ENCODE measurements at regions not wholly inside any gene's neighbourhood (a gene's known extent, or its start where the extent isn't known, plus 50 kb on each side); places are given as distances from the start of the nearest gene placed in this dataset.

DNA sequence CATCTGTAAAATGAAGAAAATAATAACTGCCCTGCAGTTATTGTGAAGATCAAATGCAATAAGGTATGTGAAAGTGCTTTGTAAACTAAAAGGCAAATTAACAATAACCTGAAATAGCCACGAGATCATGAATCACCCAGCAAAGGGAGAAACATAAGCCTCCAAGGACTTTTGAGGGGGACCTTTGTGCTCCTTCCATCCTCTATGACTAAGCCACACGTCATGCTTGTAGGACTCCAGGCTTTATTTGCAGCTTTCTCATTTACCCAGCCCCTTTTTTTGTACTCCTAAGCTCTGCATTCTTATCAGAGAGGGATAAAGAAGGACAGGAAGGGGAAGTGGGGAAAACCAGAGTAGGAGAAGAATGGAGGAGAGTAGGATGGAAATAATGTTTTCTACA, 115.1 kb downstream of the PROX1 start (continued):
- TF ChIP-seq, protein P1, sequence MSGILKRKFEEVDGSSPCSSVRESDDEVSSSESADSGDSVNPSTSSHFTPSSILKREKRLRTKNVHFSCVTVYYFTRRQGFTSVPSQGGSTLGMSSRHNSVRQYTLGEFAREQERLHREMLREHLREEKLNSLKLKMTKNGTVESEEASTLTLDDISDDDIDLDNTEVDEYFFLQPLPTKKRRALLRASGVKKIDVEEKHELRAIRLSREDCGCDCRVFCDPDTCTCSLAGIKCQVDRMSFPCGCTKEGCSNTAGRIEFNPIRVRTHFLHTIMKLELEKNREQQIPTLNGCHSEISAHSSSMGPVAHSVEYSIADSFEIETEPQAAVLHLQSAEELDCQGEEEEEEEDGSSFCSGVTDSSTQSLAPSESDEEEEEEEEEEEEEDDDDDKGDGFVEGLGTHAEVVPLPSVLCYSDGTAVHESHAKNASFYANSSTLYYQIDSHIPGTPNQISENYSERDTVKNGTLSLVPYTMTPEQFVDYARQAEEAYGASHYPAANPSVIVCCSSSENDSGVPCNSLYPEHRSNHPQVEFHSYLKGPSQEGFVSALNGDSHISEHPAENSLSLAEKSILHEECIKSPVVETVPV (CRISPR knock-in tag; IDR thresholded peaks at IDR 0.05), result no peak
- TF ChIP-seq, protein P2, sequence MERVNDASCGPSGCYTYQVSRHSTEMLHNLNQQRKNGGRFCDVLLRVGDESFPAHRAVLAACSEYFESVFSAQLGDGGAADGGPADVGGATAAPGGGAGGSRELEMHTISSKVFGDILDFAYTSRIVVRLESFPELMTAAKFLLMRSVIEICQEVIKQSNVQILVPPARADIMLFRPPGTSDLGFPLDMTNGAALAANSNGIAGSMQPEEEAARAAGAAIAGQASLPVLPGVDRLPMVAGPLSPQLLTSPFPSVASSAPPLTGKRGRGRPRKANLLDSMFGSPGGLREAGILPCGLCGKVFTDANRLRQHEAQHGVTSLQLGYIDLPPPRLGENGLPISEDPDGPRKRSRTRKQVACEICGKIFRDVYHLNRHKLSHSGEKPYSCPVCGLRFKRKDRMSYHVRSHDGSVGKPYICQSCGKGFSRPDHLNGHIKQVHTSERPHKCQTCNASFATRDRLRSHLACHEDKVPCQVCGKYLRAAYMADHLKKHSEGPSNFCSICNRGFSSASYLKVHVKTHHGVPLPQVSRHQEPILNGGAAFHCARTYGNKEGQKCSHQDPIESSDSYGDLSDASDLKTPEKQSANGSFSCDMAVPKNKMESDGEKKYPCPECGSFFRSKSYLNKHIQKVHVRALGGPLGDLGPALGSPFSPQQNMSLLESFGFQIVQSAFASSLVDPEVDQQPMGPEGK (CRISPR knock-in tag; IDR thresholded peaks at IDR 0.05; ENCODE audit: borderline replicate concordance), result no peak

DNA sequence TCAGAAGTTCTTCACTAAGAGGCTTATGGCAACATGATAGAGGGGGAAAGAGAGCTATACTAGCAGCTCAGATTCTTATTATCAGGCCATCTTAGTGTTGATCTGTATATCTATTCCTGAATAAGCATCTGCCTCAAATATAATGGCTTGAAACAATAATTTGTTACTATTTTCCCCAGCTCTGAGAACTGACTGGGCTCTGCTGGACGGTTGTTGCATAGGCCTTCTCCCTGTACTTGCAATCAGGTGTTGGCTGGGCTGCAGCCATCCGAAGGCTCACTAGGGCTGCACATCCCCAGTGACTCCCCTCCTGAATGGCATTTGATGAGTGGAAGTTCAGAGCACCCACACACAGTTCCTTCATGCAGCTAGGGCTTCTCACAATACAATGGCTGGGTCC, 116.0 kb downstream of the PROX1 start:
- TF ChIP-seq ZFP3 (CRISPR knock-in tag; IDR thresholded peaks at IDR 0.05) (no peak), ZFP30 (CRISPR knock-in tag; IDR thresholded peaks at IDR 0.05) (no peak), ZNF8 (CRISPR knock-in tag; IDR thresholded peaks at IDR 0.05) (no peak), ZNF565 (CRISPR knock-in tag; conservative IDR thresholded peaks at IDR 0.05; ENCODE audit: low read depth) (no peak), TCF4 (CRISPR knock-in tag; IDR thresholded peaks at IDR 0.05; ENCODE audit: borderline replicate concordance) (no peak)
- ATAC-seq, result no peak

DNA sequence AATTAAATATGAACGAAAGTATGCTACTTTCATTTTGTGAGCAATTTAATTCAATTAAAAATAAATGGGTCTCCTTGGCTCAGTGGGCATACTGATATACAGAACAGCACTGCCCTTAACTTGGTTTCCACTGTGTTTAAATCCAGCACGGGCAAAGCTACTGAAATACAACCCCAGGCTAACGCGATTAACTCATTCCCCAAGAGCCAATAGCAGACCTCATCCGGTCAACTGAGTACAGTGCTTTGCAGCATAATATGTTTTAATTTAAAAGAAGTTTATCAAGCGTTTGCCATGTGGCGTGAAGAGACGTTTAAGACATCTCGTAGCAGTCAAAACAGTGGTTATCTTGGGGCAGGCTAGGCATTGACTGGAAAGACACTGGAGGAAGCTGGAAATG, 118.6 kb downstream of the PROX1 start:
- no peak for ATAC-seq
- TF ChIP-seq ZNF8 (CRISPR knock-in tag; IDR thresholded peaks at IDR 0.05) (no peak), ZNF70 (CRISPR knock-in tag; IDR thresholded peaks at IDR 0.05) (no peak), GLIS3 (CRISPR knock-in tag; IDR thresholded peaks at IDR 0.05) (no peak)

DNA sequence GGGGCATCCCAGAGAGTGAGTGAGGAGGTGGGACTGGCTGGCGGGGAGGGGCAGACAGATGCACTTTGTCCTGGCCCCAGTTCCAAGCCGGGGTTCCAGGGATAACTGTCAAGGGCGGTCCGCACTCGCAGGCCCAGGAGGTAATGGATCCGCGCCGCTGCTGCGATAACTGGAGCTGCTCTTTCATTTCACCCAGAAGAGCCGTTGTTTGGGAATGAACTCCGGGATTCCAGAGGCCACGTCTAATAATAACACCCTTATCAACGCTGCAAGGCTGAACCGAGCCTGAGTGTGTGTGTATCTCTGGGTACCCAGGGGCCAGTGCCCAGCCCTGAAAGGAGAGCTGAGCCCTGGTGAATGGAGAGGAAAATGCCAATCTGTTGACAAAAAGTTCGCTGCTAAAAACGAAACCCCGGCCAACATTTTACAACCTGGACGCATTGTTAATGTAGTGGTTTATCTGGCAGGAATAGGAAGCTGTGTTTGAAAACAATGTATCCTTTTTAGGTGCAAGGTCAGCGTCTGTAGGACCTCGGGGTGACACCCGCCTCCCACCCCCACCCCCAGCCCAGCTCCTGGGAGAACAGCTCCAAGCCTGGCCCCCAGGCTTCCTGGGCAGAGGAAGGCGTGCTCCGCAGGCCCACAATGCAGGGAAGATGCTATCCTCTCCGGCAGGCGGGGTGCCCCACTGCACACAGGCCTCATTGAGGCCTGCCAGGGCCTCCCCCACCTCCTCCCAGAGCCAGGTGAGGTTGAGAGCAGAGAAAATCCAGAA, 119.7 kb downstream of the PROX1 start:
- no peak for ATAC-seq
- TF ChIP-seq ZNF8 (CRISPR knock-in tag; IDR thresholded peaks at IDR 0.05) (no peak), SNAI2 (CRISPR knock-in tag; IDR thresholded peaks at IDR 0.05) (no peak), RARB (CRISPR knock-in tag; IDR thresholded peaks at IDR 0.05) (no peak), ESRRG (CRISPR knock-in tag; IDR thresholded peaks at IDR 0.05) (no peak), BACH2 (CRISPR knock-in tag; IDR thresholded peaks at IDR 0.05; ENCODE audit: borderline replicate concordance) (no peak), GLIS3 (CRISPR knock-in tag; IDR thresholded peaks at IDR 0.05) (no peak), ZNF565 (CRISPR knock-in tag; conservative IDR thresholded peaks at IDR 0.05; ENCODE audit: low read depth) (no peak), OSR1 (CRISPR knock-in tag; IDR thresholded peaks at IDR 0.05) (no peak), TCF4 (CRISPR knock-in tag; IDR thresholded peaks at IDR 0.05; ENCODE audit: borderline replicate concordance) (no peak), ZC3H10 (CRISPR knock-in tag; IDR thresholded peaks at IDR 0.05) (no peak), PPARA (CRISPR knock-in tag; IDR thresholded peaks at IDR 0.05; ENCODE audit: borderline replicate concordance) (no peak), CSDC2 (CRISPR knock-in tag; IDR thresholded peaks at IDR 0.05) (no peak), ZFP30 (CRISPR knock-in tag; IDR thresholded peaks at IDR 0.05) (no peak), ZNF70 (CRISPR knock-in tag; IDR thresholded peaks at IDR 0.05) (no peak), ARNTL (CRISPR knock-in tag; IDR thresholded peaks at IDR 0.05; ENCODE audit: borderline replicate concordance, low read depth) (no peak)
- TF ChIP-seq, protein P1 (CRISPR knock-in tag; IDR thresholded peaks at IDR 0.05), result no peak
- TF ChIP-seq, protein P3, sequence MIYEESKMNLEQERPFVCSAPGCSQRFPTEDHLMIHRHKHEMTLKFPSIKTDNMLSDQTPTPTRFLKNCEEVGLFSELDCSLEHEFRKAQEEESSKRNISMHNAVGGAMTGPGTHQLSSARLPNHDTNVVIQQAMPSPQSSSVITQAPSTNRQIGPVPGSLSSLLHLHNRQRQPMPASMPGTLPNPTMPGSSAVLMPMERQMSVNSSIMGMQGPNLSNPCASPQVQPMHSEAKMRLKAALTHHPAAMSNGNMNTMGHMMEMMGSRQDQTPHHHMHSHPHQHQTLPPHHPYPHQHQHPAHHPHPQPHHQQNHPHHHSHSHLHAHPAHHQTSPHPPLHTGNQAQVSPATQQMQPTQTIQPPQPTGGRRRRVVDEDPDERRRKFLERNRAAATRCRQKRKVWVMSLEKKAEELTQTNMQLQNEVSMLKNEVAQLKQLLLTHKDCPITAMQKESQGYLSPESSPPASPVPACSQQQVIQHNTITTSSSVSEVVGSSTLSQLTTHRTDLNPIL (CRISPR knock-in tag; IDR thresholded peaks at IDR 0.05; ENCODE audit: low read depth), result no peak
- TF ChIP-seq, protein P2 (CRISPR knock-in tag; IDR thresholded peaks at IDR 0.05; ENCODE audit: borderline replicate concordance), result no peak

Measured in SK-N-SH treated with all-trans-retinoic acid at 6 μM for 48 hours (cell line).